GM13977 (cell line): ENCODE measurements at regions not wholly inside any gene's neighbourhood (a gene's known extent, or its start where the extent isn't known, plus 50 kb on each side); places are given as distances from the start of the nearest gene placed in this dataset.
A peak's percentile ranks its signal among the peaks of the same experiment; 100 is the strongest.
"Not testable (repeated sequence)": the region's sequence is repeated elsewhere in the genome, so short reads cannot be mapped to it uniquely, and the experiment has no call there.

Source experiments
- DNase-seq: peaks from one replicate; pipeline ENCODE4 v3.0.0; 2012; ENCODE audit warnings: low spot score
- CTCF ChIP-seq: IDR thresholded peaks from 2 replicates; pipeline ENCODE4 v1.5.1; 2012; ENCODE audit warnings: mild to moderate bottlenecking, control low read depth; ENCODE audit not compliant: insufficient read depth; ENCODE audit errors: extremely low read depth, missing control alignments
- in situ Hi-C: fragments of 300-500 bp; cut with MboI; formaldehyde crosslinking; loops from one replicate; pipeline ENCODE4 v1.12.0; 2022; ENCODE audit warnings: low sequenced_read_pairs, low pct_unique_long_range_greater_than_20kb, mixed read lengths, inconsistent platforms; ENCODE audit not compliant: unreplicated experiment

- no peak for DNase-seq
- in situ Hi-C loops, result no loop called here
Measured at GRCh38 chr1:234956821-234957329, 171.8 kb downstream of the TOMM20 start.

GRCh38 chr1:234955107-234955731 lies 173.4 kb downstream of the TOMM20 start:
- in situ Hi-C loops, result no loop called here
- DNase-seq, result no peak
- no peak for TF ChIP-seq CTCF

More at GRCh38 chr1:234956821-234957329, 171.8 kb downstream of the TOMM20 start:
- no peak for TF ChIP-seq CTCF

DNA sequence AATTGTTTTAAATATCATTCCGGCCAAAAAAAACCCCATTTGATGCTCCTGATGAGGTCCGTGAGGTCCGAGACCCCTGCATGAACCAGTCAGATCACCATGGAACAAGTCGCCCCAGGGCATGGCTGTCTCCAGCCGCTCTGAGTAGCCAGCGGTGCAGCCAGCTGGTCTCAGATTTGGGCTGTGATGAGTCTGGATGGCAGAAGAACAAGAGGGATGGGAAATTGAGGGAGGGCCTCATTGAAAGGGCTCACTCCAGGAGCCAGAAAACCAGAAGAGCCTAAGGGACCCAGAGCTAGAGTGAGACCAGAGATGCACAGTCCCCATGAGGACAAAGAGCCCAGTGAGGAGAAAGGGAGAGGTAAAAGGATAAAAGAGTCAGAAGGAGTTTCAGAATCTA lies 174.0 kb downstream of the TOMM20 start:
- no peak for TF ChIP-seq CTCF
- in situ Hi-C loops, result no loop called here
- no peak for DNase-seq

- in situ Hi-C loops, result no loop called here
- TF ChIP-seq CTCF, result no peak
- DNase-seq, result peak; percentile 45
Measured at GRCh38 chr1:234953655-234954405, 174.8 kb downstream of the TOMM20 start.

DNA sequence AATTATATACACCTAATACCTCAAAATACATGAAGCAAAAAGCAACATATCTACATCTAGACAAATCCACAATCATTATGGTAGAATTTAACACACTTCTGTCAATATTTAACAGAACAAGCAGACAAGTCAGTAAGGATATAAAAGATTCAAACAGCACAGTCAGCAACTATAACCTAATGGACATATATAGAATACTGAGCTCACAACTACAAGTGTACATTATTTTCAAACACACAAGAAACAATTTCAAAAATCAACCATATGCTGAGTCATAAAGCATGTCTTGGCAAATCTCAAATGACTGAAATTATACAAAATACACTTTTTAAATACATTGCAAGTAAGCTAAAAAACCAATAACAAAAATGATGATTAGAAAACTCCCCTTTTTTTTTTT lies 178.0 kb downstream of the TOMM20 start:
- no peak for TF ChIP-seq CTCF
- in situ Hi-C loops, result no loop called here
- DNase-seq, result no peak

DNA sequence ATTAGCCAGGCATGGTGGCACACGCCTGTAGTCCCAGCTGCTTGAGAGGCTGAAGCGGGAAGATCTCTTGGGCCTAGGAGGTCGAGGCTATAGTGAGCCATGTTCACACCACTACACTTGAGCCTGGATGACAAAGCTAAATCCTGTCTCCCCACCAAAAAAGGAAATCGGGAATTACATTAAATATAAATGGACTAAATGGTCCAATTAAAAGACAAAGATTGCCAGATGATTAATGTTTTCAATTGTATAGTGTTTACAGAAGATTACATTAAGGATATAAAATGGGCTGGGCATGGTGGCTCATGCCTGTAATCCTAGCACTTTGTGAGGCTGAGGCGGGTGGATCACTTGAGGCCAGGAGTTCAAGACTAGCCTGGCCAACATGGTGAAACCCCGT lies 179.1 kb downstream of the TOMM20 start:
- DNase-seq, in situ Hi-C loops: not testable (repeated sequence)
